IMR-90 (cell line): ENCODE measurements at regions not wholly inside any gene's neighbourhood (a gene's known extent, or its start where the extent isn't known, plus 50 kb on each side); places are given as distances from the start of the nearest gene placed in this dataset.
"Not testable (repeated sequence)": the region's sequence is repeated elsewhere in the genome, so short reads cannot be mapped to it uniquely, and the experiment has no call there.

Source experiments
- ATAC-seq: fragments of 200-7000 bp; cut with Tn5 transposase; 2 replicates; pipeline ENCODE4 v1.9.1; 2020; ENCODE audit warnings: low read depth, mild to moderate bottlenecking, moderate library complexity
- BruUV-seq: library from RNA; stranded (reverse); fragments of 400-500 nt; replicated peaks from 2 replicates; lab custom pipeline; 2021; lab: Mats Ljungman, UMichigan
- CTCF ChIA-PET: fragments of 300-600 bp; formaldehyde crosslinking; extraction: SDS; loops from one replicate; lab custom pipeline; 2021; ENCODE audit warnings: antibody characterized with exemption; lab: Yijun Ruan, JAX
- POLR2A ChIA-PET: fragments of 300-600 bp; sonication (Branson Sonifier 250); formaldehyde crosslinking; loops from one replicate; lab custom pipeline; 2022; ENCODE audit warnings: antibody characterized with exemption; ENCODE audit not compliant: unreplicated experiment; lab: Charles Lee
- DNase-seq: peaks from one replicate; pipeline ENCODE4 v3.0.0; 2013
- H2AFZ ChIP-seq: replicated peaks from 2 replicates; pipeline ENCODE3; 2013; ENCODE audit warnings: low read length, mild to moderate bottlenecking; ENCODE audit not compliant: poor library complexity
- H2AK5ac ChIP-seq: 2 replicates; pipeline ENCODE4 v1.6.1; 2013; ENCODE audit warnings: low read depth, low read length, inconsistent platforms
- H2AK9ac ChIP-seq: replicated peaks from 2 replicates; pipeline ENCODE3; 2013; ENCODE audit warnings: mild to moderate bottlenecking, low read depth, low read length, moderate library complexity; ENCODE audit not compliant: poor library complexity
- H2BK120ac ChIP-seq: 2 replicates; pipeline ENCODE4 v1.6.1; 2013; ENCODE audit warnings: low read depth, low read length, inconsistent platforms
- H2BK15ac ChIP-seq: 3 replicates; pipeline ENCODE4 v1.6.1; 2013; ENCODE audit warnings: low read depth, low read length, inconsistent platforms
- H2BK20ac ChIP-seq: 2 replicates; pipeline ENCODE4 v1.6.1; 2013; ENCODE audit warnings: low read depth, mild to moderate bottlenecking, inconsistent platforms, low read length, moderate library complexity
- H2BK5ac ChIP-seq: 2 replicates; pipeline ENCODE4 v1.6.1; 2013; ENCODE audit warnings: mild to moderate bottlenecking, low read depth, low read length, inconsistent platforms; ENCODE audit not compliant: poor library complexity, severe bottlenecking
- H3K14ac ChIP-seq: replicated peaks from 2 replicates; pipeline ENCODE4 v1.6.1; 2013; ENCODE audit warnings: low read depth, low read length, inconsistent platforms
- H3K18ac ChIP-seq: 2 replicates; pipeline ENCODE4 v1.6.1; 2013; ENCODE audit warnings: low read depth, low read length, control low read depth
- H3K23ac ChIP-seq: 2 replicates; pipeline ENCODE4 v1.6.1; 2013; ENCODE audit warnings: low read depth, low read length, inconsistent platforms
- H3K27ac ChIP-seq: 2 replicates; pipeline ENCODE4 v1.5.1; 2013; ENCODE audit warnings: mild to moderate bottlenecking, control low read depth, low read length; ENCODE audit not compliant: insufficient read depth
- H3K27me3 ChIP-seq: 2 replicates; pipeline ENCODE4 v1.6.1; 2013; ENCODE audit warnings: low read length; ENCODE audit not compliant: control insufficient read depth, insufficient read depth
- H3K36me3 ChIP-seq: 2 replicates; pipeline ENCODE4 v1.6.1; 2013; ENCODE audit warnings: low read length, mixed read lengths; ENCODE audit not compliant: control insufficient read depth, insufficient read depth
- H3K4ac ChIP-seq: 2 replicates; pipeline ENCODE4 v1.6.1; 2013; ENCODE audit warnings: low read depth, low read length, inconsistent platforms
- H3K4me1 ChIP-seq: 2 replicates; pipeline ENCODE4 v1.6.1; 2013; ENCODE audit warnings: low read length, mixed read lengths; ENCODE audit not compliant: control insufficient read depth, insufficient read depth
- H3K4me2 ChIP-seq: 2 replicates; pipeline ENCODE4 v1.6.1; 2013; ENCODE audit warnings: low read depth, mild to moderate bottlenecking, control low read depth, low read length, moderate library complexity
- H3K4me3 ChIP-seq: 2 replicates; pipeline ENCODE4 v1.5.1; 2013; ENCODE audit warnings: low read depth, mild to moderate bottlenecking, control low read depth, low read length, moderate library complexity; ENCODE audit not compliant: insufficient read depth
- H3K56ac ChIP-seq: 2 replicates; pipeline ENCODE4 v1.6.1; 2013; ENCODE audit warnings: low read length, inconsistent platforms; ENCODE audit not compliant: insufficient read depth; ENCODE audit errors: extremely low read depth
- H3K79me1 ChIP-seq, 2 experiments: 2 replicates each; pipeline ENCODE4 v1.6.1; 2013; ENCODE audit warnings: low read length in 2 of 2, inconsistent platforms in 1 of 2, low read depth in 1 of 2
- H3K9ac ChIP-seq: 2 replicates; pipeline ENCODE4 v1.6.1; 2013; ENCODE audit warnings: low read depth, low read length, control low read depth
- H3K9me1 ChIP-seq: 2 replicates; pipeline ENCODE4 v1.6.1; 2013; ENCODE audit warnings: low read length, inconsistent platforms; ENCODE audit not compliant: insufficient read depth
- H3K9me3 ChIP-seq: 2 replicates; pipeline ENCODE4 v1.6.1; 2013; ENCODE audit warnings: low read length; ENCODE audit not compliant: control insufficient read depth, insufficient read depth
- H4K20me1 ChIP-seq: 2 replicates; pipeline ENCODE4 v1.6.1; 2013; ENCODE audit warnings: low read length, inconsistent platforms; ENCODE audit not compliant: insufficient read depth
- H4K5ac ChIP-seq: 2 replicates; pipeline ENCODE4 v1.6.1; 2013; ENCODE audit warnings: mild to moderate bottlenecking, low read depth, low read length, control low read depth
- H4K8ac ChIP-seq, 2 experiments: 2 replicates each; pipeline ENCODE4 v1.6.1; 2013; ENCODE audit warnings: low read depth in 2 of 2, low read length in 2 of 2, control low read depth in 1 of 2, inconsistent platforms in 1 of 2
- H4K91ac ChIP-seq: 2 replicates; pipeline ENCODE4 v1.6.1; 2013; ENCODE audit warnings: low read depth, low read length, inconsistent platforms; ENCODE audit not compliant: insufficient read depth
- WGBS, 2 experiments: methylation state at CpG; one replicate each; pipeline versions ENCODE4 v1.1.5 to v1.1.7; 2013; ENCODE audit warnings: missing lambda C conversion rate in 2 of 2; ENCODE audit not compliant: insufficient read length in 1 of 2; ENCODE audit errors: extremely low coverage in 2 of 2; 5-methylcytosine and 5-hydroxymethylcytosine counted together
- dilution Hi-C: fragments of 300-500 bp; cut with HindIII; formaldehyde crosslinking; loops from one replicate; pipeline ENCODE4 v1.14.3; 2018; ENCODE audit warnings: low sequenced_read_pairs; ENCODE audit not compliant: unreplicated experiment
- in situ Hi-C: fragments of 300-500 bp; cut with MboI; formaldehyde crosslinking; loops from 3 replicates; pipeline ENCODE4 v1.14.3; 2019; ENCODE audit warnings: low sequenced_read_pairs, inconsistent platforms, mixed read lengths
- intact Hi-C: fragments of 100-400 bp; cut with micrococcal nuclease; formaldehyde crosslinking; loops from 2 replicates; pipeline ENCODE4 v1.10.0; 2022

DNA sequence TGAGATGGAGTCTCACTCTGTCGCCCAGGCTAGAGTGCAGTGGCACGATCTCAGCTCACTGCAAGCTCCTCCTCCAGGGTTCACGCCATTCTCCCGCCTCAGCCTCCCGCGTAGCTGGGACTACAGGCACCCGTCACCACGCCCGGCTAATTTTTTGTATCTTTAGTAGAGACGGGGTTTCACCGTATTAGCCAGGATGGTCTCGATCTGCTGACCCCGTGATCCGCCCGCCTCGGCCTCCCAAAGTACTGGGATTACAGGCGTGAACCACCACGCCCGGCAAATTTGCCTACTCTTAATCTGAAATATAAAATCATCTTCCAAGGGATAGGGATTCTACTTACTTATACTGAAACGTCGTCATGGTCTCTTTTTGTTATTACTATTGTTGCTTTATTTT is 314.7 kb downstream of the FGF10 start:
- H3K9me3 ChIP-seq, H2BK120ac ChIP-seq, H3K27me3 ChIP-seq, intact Hi-C loops, H2AK5ac ChIP-seq, H4K8ac ChIP-seq, DNase-seq, H2BK15ac ChIP-seq, BruUV-seq, POLR2A ChIA-PET, H2BK5ac ChIP-seq, H3K56ac ChIP-seq, H3K79me1 ChIP-seq, H3K4me2 ChIP-seq, H3K4me3 ChIP-seq, H2AFZ ChIP-seq, H2AK9ac ChIP-seq, H4K20me1 ChIP-seq, H3K27ac ChIP-seq, H3K9me1 ChIP-seq, H3K18ac ChIP-seq, dilution Hi-C loops, H3K14ac ChIP-seq, ATAC-seq, H3K9ac ChIP-seq, H3K4ac ChIP-seq, in situ Hi-C loops, CTCF ChIA-PET, H3K36me3 ChIP-seq, H4K5ac ChIP-seq, H3K23ac ChIP-seq, H2BK20ac ChIP-seq, H3K4me1 ChIP-seq, H4K91ac ChIP-seq: not testable (repeated sequence)
- 93% methylated on average over 3 of the region's 21 CpGs; no CpG with 5 or more reads in 1 of the 2 experiments for WGBS, 2 experiments
